GM12874 (cell line): ENCODE measurements at regions not wholly inside any gene's neighbourhood (a gene's known extent, or its start where the extent isn't known, plus 50 kb on each side); places are given as distances from the start of the nearest gene placed in this dataset.

Source experiments
- CTCF ChIP-seq: IDR thresholded peaks from 2 replicates; pipeline ENCODE4 v1.5.1; 2011; ENCODE audit warnings: low read depth, mild to moderate bottlenecking, control low read depth, low read length, moderate library complexity; ENCODE audit not compliant: insufficient read depth

GRCh38 chr3:82261013-82261412 is 499.6 kb upstream of the GBE1 start:
- TF ChIP-seq CTCF = no peak

GRCh38 chr3:82259994-82260393 is 498.5 kb upstream of the GBE1 start:
- TF ChIP-seq CTCF = no peak

- no peak for TF ChIP-seq CTCF
Observed at GRCh38 chr3:82240322-82240721, 478.9 kb upstream of the GBE1 start.

- TF ChIP-seq CTCF = no peak
Observed at GRCh38 chr3:82236257-82236656, 474.8 kb upstream of the GBE1 start.

GRCh38 chr3:82229397-82229796 is 468.0 kb upstream of the GBE1 start:
- no peak for TF ChIP-seq CTCF

GRCh38 chr3:82224661-82225060 is 463.2 kb upstream of the GBE1 start:
- no peak for TF ChIP-seq CTCF

GRCh38 chr3:82222401-82222800 is 461.0 kb upstream of the GBE1 start:
- no peak for TF ChIP-seq CTCF

- no peak for TF ChIP-seq CTCF
Observed at GRCh38 chr3:82217571-82217970, 456.1 kb upstream of the GBE1 start.
